NCI-H526 (cell line): ENCODE measurements at regions not wholly inside any gene's neighbourhood (a gene's known extent, or its start where the extent isn't known, plus 50 kb on each side); places are given as distances from the start of the nearest gene placed in this dataset.

Experiments
- DNase-seq, 2 experiments: peaks; one replicate each; lab custom pipeline; 2025; lab: John Stamatoyannopoulos, UW

DNA sequence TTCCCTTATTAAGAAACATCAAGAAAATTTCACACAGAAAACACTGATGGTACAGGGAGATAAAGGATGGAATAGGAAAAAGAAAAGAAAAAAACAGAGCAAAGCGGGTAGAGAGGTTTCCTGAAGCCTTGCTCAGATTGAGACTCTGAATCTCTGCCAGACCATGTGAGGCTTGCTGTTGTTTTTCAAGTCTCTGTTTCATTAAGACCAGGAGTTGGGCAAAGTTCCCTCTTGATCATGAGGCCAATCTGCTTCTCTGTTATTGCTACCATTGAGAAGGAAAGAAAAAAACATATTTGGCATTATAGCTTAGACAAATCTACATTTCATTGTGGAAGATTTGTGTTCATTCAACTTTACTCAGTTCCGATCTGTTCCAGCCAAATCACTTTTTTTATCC, 201.6 kb upstream of the SOX9 start:
- DNase-seq, result no peak

- DNase-seq, result no peak
Measured at GRCh38 chr17:71919896-71920295, 200.9 kb upstream of the SOX9 start.

- DNase-seq, result no peak
Measured at GRCh38 chr17:71921796-71922195, 199.0 kb upstream of the SOX9 start.

- DNase-seq, result no peak
Measured at GRCh38 chr17:71922439-71922838, 198.4 kb upstream of the SOX9 start.

DNA sequence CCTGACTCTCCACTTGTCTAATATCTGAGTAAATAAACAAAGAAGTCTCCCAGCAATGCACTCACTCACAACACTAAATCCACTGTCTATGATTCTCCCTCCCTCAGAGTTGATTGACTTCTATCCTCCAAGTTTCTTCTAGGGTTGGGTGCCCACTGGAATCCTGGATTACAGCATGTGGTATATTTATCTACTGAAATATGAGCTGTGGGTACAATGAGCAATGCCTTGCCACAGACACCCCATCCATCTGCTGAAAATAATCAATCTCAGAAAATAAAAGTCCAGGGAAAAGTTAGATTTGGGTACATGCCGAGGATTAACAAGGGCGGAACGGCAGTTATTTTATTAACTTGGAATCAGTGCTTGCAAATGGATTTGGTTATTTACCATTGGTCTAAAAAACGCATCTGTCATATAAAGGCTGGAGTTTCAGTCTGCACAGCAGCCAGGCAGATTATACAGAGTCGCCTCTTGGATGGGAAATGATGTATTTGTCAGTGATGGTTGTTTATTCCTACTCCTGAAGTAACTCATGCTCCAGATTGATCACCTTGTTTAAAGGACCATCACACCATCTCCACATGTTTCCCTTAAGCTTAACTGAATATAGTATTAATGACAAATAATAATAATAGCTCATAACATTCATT, 193.9 kb upstream of the SOX9 start:
- DNase-seq, result no peak

GRCh38 chr17:71933306-71933705, 187.5 kb upstream of the SOX9 start:
- no peak for DNase-seq

DNA sequence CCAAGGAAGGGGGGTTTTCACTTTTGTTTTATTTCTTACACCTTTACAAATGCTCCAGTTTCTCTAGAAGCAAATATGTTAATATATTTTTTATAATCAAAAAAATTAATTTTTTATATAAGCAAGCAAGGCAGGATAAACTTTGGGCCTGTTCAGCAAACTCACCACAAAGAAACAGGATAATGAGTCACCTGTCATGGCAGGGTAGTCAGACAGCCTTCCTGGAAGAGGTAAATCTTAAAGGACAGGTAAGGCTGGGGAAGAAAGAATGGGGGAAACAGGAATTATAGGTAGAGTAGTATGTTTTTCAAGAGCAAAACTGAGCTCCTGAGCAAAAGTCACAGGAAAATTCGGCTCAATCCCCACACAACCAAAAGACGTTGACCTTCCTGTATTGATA, 186.3 kb upstream of the SOX9 start:
- no peak for DNase-seq

DNA sequence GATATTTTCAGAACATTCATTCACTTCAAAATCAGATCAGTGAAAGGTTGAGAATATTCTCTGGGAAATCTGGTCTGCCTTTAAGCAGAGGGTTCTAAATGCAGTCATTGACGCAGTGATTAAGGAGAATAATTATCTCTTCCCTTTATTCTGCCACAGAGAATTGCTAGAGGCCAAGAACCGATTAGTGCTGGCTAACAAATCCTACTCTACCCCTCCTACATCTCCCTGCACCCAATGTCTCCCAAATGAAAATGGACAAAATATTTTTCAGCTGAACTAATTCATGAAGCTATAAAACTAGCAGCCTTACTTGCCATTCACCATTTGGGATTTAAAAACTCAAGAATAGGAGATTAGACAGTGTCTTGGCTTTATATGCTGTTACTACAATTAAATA, 185.5 kb upstream of the SOX9 start:
- no peak for DNase-seq

GRCh38 chr17:71936977-71937376, 183.8 kb upstream of the SOX9 start:
- DNase-seq, result no peak

DNA sequence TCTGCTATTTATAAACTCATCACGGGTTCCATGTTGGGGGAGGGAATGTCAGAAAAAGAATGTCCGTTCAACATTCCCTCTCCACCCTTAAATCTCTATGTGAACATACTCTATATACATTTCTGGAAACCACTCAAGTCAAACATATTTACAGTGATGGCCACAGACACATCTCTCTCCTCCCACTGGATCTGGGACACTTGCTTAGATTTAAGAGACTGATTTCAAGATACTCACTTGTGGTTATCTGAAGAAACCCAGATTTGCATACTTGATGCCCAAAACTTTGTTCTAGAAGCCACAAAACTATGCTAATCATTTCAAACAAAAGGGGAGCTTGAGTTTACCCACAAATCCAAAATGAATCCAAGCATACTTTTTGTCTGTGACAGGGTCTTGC, 182.9 kb upstream of the SOX9 start:
- DNase-seq, result no peak

GRCh38 chr17:71938340-71939010, 182.3 kb upstream of the SOX9 start:
- DNase-seq, result no peak

DNA sequence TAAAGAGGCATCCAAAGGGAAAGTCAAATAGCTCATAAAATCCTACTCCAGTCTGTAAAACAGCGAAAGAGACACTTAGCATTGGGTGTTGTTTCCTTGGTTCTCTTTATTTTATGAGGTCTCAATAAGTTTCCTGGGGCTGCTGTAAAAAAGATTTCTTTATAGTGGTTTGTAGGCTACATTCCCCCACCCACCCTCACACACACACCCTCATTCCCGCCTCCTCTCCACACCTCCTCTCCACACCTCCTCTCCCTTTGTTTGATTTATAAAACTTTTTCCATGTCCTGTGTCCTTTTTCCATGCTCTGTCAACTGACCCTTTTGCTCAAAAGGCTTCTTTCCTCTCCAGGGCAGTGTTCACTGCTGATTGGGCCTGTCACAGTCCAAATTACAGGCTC, 178.9 kb upstream of the SOX9 start:
- no peak for DNase-seq

- no peak for DNase-seq
Measured at GRCh38 chr17:71942626-71943025, 178.2 kb upstream of the SOX9 start.

- DNase-seq, result no peak
Measured at GRCh38 chr17:71948703-71949422, 172.0 kb upstream of the SOX9 start.

- DNase-seq, result peak in 1 of 2 experiments; percentile 28
Measured at GRCh38 chr17:71959154-71959553, 161.7 kb upstream of the SOX9 start.

DNA sequence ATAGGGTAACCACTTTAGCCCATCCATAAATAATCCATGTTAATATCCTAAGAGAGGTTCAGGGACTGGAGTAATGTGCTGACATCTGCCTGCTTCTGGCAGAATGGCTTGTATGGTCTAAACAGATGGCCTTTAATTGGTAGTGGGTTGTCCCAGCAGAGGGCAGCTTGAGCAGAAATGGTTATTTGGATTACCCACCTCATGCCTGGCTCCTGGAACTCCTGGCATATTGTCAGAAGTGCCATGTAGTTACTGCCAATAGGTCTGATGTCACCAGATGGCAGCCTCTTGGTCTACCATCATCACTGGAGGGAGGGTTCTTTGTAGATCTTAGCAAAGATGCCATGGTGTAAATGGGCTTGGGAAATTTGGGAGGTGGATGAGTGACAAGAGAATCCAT, 157.5 kb upstream of the SOX9 start:
- no peak for DNase-seq

DNA sequence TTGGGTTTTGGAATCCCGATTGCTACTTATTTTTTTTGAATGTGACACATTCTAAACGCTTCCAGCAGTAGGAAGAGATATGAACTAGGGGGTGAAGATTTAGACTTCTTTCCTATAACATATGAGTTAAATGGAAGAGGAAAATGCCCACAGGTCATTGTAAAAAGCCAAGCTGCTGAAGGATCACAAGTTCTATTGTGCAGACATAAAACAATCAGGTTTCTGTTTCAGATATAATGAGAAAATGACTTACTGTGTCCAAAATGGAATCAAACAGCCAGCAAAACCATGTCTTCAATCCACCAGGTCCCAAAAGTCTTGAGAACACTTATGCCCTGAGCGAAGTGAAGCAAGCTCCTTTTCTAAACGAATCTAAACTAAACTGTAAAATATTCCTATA, 157.0 kb upstream of the SOX9 start:
- DNase-seq, result no peak

DNA sequence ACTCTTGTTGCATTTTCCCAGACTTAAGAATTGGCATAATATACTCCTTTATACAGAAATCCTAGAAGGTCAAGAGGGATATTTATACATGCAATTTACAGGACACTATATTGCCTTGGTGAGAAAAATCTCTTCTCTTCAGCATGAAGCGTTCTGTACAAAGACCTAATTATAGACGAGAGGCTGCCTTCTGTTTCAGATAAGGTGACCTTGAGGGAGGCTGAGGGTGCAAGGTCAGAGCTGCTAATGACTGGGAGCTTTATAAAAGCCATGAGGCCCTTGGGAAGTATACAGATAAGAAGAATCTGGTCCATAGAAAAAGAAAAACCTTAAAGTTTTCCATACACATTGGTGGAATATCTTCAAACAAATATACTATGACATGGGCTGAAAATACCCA, 156.3 kb upstream of the SOX9 start:
- no peak for DNase-seq

DNA sequence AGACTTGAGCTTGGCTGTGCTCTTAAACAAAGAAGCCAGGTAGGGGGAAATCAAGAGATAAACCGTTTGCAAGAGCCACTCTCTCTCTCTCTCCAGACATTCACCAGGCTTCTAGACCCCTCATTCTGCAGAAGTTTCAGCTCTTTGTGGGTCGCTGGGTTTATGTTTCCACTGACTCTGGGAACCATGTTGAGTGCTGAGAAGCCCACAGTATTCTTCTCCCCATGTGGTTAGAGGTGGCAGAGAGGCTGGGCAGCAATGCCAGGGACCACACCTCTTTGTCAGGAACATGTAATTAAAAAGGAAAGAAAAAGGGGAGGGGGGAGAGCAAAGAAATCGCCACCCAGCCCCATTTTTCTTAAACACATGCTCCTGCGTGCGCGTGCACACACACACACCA, 154.8 kb upstream of the SOX9 start:
- no peak for DNase-seq

GRCh38 chr17:71966459-71967313, 154.1 kb upstream of the SOX9 start:
- no peak for DNase-seq

DNA sequence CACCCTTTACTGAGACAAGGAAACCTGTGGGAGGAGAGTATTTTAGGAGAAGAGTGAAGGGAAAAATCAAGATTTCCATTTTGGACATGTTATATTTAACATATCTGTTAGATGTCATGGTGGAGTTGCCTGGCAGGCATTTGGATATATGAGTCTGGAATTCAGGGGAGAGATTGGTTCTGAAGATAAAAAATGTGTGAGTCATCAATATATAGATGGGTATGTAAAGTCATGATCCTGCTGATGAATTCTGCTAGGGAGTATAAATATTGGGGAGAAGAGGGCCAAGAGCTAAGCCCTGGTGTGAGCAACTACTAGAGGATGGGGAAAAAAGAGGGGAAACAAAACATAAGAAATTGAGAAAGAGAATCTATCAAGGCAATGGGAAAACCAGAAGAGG, 151.3 kb upstream of the SOX9 start:
- DNase-seq, result no peak

DNA sequence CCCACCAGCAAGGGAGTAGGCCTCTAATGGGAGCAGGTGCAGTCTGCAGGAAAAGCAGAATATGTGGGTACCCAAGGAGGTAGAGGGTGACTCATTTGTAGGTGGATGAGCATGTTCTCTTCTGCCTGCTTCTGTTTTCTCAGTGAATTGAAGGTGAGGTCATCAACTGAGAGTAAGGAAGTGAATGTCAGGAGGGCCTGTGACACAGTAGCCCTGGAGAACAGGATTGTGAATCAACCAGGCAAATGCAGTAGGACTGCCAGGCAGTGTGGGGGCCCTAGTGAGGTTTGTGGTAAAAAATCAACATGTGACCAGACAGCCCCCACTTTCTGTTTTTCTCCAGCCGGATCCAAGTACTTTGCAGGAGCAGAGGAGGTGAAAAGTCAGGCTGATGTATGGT, 150.5 kb upstream of the SOX9 start:
- no peak for DNase-seq

GRCh38 chr17:71974051-71974450, 146.8 kb upstream of the SOX9 start:
- DNase-seq, result no peak
